Thyroid gland (tissue), 4 donors: ENCODE measurements at regions not wholly inside any gene's neighbourhood (a gene's known extent, or its start where the extent isn't known, plus 50 kb on each side); places are given as distances from the start of the nearest gene placed in this dataset.

Source experiments
- POLR2A ChIP-seq, 2 donors: fragments of 450-650 bp; IDR thresholded peaks; one replicate each; pipeline ENCODE4 v1.6.1; 2017; ENCODE audit warnings: antibody characterized with exemption in 2 of 2, mild to moderate bottlenecking in 2 of 2, moderate library complexity in 1 of 2
- TF ChIP-seq, protein P1 (sequence below), 6 experiments: fragments of 200-600 bp in 3 of 6; fragments of 450-650 bp in 3 of 6; sonication (generic) in 3 of 6; IDR thresholded peaks; one replicate each; pipeline ENCODE4 v1.5.1; 2016 to 2019; ENCODE audit warnings: antibody characterized with exemption in 6 of 6, mild to moderate bottlenecking in 2 of 6, inconsistent platforms in 1 of 6, moderate library complexity in 1 of 6

GRCh38 chr10:130418731-130419130 lies 282.5 kb downstream of the GLRX3 start:
- TF ChIP-seq, protein P1, sequence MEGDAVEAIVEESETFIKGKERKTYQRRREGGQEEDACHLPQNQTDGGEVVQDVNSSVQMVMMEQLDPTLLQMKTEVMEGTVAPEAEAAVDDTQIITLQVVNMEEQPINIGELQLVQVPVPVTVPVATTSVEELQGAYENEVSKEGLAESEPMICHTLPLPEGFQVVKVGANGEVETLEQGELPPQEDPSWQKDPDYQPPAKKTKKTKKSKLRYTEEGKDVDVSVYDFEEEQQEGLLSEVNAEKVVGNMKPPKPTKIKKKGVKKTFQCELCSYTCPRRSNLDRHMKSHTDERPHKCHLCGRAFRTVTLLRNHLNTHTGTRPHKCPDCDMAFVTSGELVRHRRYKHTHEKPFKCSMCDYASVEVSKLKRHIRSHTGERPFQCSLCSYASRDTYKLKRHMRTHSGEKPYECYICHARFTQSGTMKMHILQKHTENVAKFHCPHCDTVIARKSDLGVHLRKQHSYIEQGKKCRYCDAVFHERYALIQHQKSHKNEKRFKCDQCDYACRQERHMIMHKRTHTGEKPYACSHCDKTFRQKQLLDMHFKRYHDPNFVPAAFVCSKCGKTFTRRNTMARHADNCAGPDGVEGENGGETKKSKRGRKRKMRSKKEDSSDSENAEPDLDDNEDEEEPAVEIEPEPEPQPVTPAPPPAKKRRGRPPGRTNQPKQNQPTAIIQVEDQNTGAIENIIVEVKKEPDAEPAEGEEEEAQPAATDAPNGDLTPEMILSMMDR (IDR thresholded peaks at IDR 0.05), result no peak
- TF ChIP-seq POLR2A (IDR thresholded peaks at IDR 0.05), result no peak
